ENCODE measurements at regions not wholly inside any gene's neighbourhood (a gene's known extent, or its start where the extent isn't known, plus 50 kb on each side); places are given as distances from the start of the nearest gene placed in this dataset.

DNA sequence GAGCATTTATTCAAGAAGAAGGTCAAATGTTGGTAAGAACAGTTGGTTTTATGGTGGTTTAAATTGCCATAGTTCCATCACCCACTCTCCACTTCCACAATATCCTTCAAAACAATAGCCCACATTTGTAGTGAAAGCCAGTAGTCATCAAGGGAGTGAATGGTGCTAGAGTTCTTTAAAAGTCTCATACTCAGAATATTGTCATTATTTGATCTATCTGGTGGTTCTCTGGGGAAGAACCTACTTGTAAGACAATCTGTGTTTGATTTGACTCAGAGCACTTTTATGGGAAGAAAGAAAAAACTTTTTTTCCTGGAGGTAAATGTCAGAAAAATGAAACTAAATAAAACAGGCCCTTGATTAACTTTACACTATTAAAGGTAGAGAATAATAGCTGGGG lies 893.8 kb downstream of the QKI start:
- H3K4me3 ChIP-seq: no peak overlapping the region
- no peak overlapping the region for H3K27ac ChIP-seq
- no peak for ATAC-seq (replicated peaks in 6 of 8)
- in situ Hi-C loops (cut with MboI; ENCODE audit: low pct_unique_long_range_greater_than_20kb in 2 of 9, low sequenced_read_pairs in 9 of 9, unreplicated experiment in 9 of 9): no loop called here
- peaks cover 6 to 11% of the 10 kb centered on the region in 2 donors for H3K4me1 ChIP-seq (replicated peaks in 1 of 2)

DNA sequence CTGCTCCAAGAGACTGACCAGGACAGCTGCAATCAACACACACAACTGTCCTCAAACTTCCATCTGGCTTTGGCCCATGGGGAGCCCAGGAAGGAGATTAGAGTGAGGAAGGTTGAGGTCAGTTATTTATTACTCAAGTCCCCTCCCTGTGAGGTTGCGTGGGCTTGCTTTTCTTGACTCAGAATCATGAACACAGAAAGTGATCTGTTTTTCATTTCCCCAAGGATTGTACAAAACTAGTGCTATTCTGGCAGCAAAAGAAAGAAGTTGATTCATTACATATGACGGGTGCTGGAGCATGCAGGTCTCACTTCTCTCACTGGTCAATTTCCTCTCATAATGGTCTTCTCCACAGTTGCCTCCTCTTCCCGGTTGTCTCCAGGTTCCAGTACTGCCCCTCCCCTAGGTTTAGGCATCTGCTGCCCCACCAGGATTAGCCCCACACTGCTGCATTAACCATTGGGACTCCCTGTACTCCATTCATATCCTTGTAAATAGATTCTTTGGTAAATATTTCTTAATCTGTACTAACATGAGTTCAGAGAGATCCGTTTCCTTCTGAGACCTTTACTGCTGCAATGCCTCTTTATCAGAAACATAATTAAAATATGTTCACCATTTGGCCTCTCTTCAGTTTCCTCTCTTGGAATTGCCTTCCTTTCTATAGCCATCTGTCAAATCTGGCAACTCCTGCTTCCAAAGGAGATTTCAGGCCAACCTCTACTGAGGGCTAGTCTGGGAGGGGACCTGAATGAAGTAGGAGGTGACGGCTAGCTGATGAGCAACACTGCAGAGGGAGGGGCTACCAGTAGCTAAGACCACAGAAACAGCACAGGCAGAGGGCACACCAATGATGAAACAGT lies 888.8 kb downstream of the QKI start:
- Histone ChIP-seq H3K4me3 (no peak overlapping the region), H3K27ac (peak overlapping the region in 1 of 2 donors; percentile 27), H3K4me1 (replicated peaks in 1 of 2) (peaks cover 8 to 12% of the 10 kb centered on the region in 2 donors)
- 0 to 64% (median 39%) methylated on average over 1 to 5 of the region's 5 CpGs; no CpG with 5 or more reads in 1 of the 10 experiments for WGBS, 10 experiments
- peak in 6 of 8 experiments; percentile 89 to 98 (median 95) for ATAC-seq (replicated peaks in 6 of 8)
- in situ Hi-C loops (cut with MboI; ENCODE audit: low pct_unique_long_range_greater_than_20kb in 2 of 9, low sequenced_read_pairs in 9 of 9, unreplicated experiment in 9 of 9): no loop called here

DNA sequence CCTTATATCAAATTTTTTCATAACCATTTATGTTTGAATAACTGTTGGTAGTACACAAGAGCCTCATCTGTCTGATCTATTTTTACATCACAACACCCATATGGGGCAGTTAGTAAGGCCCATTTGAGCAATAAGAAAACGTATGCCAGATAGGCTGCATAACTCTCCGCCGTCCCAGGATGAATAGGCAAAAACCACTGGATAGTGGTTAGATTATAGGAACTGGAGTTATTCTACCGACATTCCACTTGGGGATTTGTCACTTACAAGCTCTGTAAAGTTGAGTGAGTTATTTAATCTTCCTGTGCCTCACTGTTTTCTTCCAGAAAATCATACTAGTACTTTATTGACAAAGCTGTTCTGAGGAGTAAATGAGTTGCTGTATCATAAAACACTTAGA lies 881.9 kb downstream of the QKI start:
- Histone ChIP-seq H3K4me3 (no peak overlapping the region), H3K27ac (no peak overlapping the region), H3K4me1 (replicated peaks in 1 of 2) (peaks cover 12 to 26% of the 10 kb centered on the region in 2 donors)
- 40 to 95% (median 80%) methylated on average over 1 to 4 of the region's 4 CpGs; no CpG with 5 or more reads in 2 of the 10 experiments for WGBS, 10 experiments
- ATAC-seq (replicated peaks in 6 of 8): no peak
- in situ Hi-C loops (cut with MboI; ENCODE audit: low pct_unique_long_range_greater_than_20kb in 2 of 9, low sequenced_read_pairs in 9 of 9, unreplicated experiment in 9 of 9): no loop called here

DNA sequence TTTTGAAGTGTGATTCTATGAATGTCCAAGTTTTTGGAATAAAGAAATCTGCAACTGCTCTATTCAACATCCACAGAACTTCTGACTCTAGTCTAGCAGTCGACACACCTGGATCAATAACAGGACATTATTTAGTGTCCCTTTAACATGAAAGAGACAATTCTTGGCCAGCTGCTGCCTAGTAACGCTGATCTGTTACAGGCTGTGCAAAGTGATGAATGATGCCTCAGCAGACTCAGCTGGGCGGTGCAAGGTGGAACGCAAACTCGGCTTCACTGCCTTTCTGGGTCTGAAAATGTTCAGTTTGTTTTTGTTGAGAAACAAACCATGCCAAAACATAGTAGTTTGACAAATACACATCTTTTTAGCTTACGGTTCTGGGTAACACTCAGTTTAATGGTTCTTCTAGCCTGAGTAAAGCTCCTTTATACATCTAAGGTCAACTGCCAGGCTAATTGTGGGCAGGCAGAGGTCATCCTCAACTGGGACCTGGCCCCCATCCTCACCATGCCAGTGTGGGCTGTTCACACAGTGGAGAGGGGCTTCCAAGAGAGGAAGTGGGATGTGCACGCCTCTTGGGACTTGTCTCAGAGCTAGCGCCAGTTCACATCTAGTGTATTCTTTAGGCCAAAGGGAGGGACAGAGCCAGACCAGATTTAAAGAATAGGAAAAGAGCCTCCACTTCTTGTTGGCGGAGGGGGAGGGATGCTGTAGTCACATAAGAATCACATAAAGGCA lies 879.7 kb downstream of the QKI start:
- ATAC-seq (replicated peaks in 6 of 8): peak in 5 of 8 experiments; percentile 82 to 97 (median 94)

DNA sequence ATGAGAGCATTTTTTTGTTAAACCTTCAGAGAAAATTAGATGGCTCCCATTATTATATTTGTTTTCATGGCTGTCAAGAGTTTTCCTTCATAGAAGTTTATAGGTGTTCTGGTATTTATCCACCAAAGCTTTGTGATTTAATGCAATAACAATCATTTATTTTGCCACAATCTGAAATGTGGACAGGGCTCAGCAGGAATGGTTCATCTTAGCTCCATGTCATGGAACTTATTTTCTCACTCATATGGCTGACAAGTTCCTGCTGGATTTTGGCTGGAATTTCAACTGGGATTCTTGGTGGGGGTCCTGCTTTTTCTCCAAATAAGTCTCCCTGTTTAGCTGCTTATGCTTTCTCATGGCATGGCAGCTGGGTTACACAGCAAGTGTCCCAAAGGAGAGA lies 876.7 kb downstream of the QKI start:
- peaks cover 12 to 29% of the 10 kb centered on the region in 2 donors for H3K4me1 ChIP-seq (replicated peaks in 1 of 2)
- ATAC-seq (replicated peaks in 6 of 8): no peak
- in situ Hi-C loops (cut with MboI; ENCODE audit: low pct_unique_long_range_greater_than_20kb in 2 of 9, low sequenced_read_pairs in 9 of 9, unreplicated experiment in 9 of 9): no loop called here
- no peak overlapping the region for H3K27ac ChIP-seq
- H3K4me3 ChIP-seq: no peak overlapping the region

More for the DNA sequence above, 879.7 kb downstream of the QKI start:
- Histone ChIP-seq H3K4me3 (no peak overlapping the region), H3K27ac (peak overlapping the region in 1 of 2 donors; percentile 21), H3K4me1 (replicated peaks in 1 of 2) (peaks cover 12 to 26% of the 10 kb centered on the region in 2 donors)
- 0 to 53% (median 30%) methylated on average over 1 to 9 of the region's 9 CpGs; no CpG with 5 or more reads in 1 of the 10 experiments for WGBS, 10 experiments
- in situ Hi-C loops (cut with MboI; ENCODE audit: low pct_unique_long_range_greater_than_20kb in 2 of 9, low sequenced_read_pairs in 9 of 9, unreplicated experiment in 9 of 9): no loop called here

DNA sequence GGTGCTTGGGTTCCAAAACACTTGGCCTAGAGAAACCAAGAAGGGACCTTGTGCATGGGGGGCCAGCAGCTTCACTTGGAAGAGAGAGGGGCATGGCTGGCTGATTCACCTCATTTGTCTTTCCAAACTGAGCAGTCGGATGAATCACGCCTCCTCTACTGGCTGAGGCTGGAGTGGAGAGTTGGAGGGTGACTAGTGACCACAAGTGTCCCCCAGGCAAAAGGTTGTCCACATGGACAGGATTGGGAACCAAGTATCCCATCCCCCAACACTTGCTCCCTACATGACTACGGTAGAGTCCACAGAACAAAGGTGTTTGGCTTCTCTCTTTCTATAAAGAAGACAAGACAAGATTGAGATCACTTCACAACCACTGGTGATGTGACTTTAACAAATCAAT lies 875.6 kb downstream of the QKI start:
- in situ Hi-C loops (cut with MboI; ENCODE audit: low pct_unique_long_range_greater_than_20kb in 2 of 9, low sequenced_read_pairs in 9 of 9, unreplicated experiment in 9 of 9): no loop called here
- 0 to 100% (median 83%) methylated on average over 1 to 3 of the region's 3 CpGs; no CpG with 5 or more reads in 2 of the 10 experiments for WGBS, 10 experiments
- ATAC-seq (replicated peaks in 6 of 8): no peak

DNA sequence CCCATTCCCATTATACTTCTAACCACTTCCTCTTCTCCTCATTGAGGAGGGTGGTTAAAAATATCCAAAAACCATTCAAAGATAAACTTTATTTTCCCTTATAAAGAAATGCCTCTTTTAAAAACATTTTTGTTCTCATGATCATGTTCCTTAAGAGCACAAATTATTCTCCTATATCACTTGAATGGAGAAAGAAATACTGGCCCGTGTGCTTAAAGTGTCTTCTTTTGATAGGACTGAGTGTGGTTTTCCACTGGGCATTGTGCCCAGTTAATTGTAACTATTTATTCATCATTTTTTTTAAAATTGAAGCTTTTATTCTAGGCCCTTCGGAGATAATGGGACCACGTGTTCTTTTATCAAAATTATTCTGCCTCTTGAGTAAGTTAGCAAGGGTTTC lies 871.5 kb downstream of the QKI start:
- H3K27ac ChIP-seq: no peak overlapping the region
- in situ Hi-C loops (cut with MboI; ENCODE audit: low pct_unique_long_range_greater_than_20kb in 2 of 9, low sequenced_read_pairs in 9 of 9, unreplicated experiment in 9 of 9): no loop called here
- no peak for ATAC-seq (replicated peaks in 6 of 8)
- peaks cover 0 to 6% of the 10 kb centered on the region in 2 donors for H3K4me1 ChIP-seq (replicated peaks in 1 of 2)
- no peak overlapping the region for H3K4me3 ChIP-seq
- WGBS, 10 experiments: 0 to 98% (median 68%) methylated on average over 1 to 3 of the region's 3 CpGs; no CpG with 5 or more reads in 1 of the 10 experiments

More for the DNA sequence above, 875.6 kb downstream of the QKI start:
- Histone ChIP-seq H3K27ac (no peak overlapping the region), H3K4me1 (replicated peaks in 1 of 2) (peaks cover 10 to 19% of the 10 kb centered on the region in 2 donors), H3K4me3 (no peak overlapping the region)

DNA sequence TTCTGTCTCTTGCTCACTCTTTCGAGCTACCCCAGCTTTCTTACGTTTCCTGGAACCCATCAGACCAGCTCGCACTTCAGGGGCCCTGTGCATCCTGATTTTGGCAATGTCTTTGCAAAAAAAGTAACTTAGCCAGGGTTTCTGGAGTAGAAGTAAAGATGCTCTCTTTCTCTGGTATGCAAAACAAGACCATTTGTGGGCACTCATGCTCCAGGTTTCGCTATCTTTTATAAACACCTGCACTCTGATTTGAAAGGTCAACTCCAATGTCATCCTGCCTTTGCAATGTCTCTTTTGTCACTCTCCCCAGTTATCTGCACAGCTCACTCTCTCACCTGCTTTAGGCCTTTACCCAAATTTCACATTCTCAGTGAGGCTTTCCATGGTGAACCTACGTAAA lies 869.1 kb downstream of the QKI start:
- in situ Hi-C loops (cut with MboI; ENCODE audit: low pct_unique_long_range_greater_than_20kb in 2 of 9, low sequenced_read_pairs in 9 of 9, unreplicated experiment in 9 of 9): no loop called here
- WGBS, 10 experiments: 0 to 100% (median 89%) methylated on average over 1 to 5 of the region's 5 CpGs
- no peak for ATAC-seq (replicated peaks in 6 of 8)
- Histone ChIP-seq H3K4me1 (replicated peaks in 1 of 2) (peaks cover 0 to 6% of the 10 kb centered on the region in 2 donors), H3K27ac (no peak overlapping the region), H3K4me3 (no peak overlapping the region)

DNA sequence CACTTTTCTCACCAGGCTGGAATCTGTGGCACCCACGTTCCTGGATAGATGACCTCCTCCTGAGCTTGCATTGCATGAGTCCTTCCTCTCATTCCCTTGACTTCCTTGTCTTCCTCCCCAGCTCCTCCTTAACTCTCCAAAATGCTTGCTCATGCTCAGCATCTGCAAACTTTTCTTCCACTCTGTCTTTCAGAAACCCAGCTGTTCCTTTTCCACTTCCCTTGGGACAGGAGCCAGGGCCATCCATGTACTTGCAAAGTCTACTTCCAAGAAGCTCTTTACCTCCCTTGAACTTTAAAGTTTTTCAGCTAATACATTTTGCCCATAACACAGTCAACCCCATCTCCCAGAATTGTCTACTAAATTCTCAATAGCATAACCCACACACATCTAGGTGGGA lies 861.7 kb downstream of the QKI start:
- in situ Hi-C loops (cut with MboI; ENCODE audit: low pct_unique_long_range_greater_than_20kb in 2 of 9, low sequenced_read_pairs in 9 of 9, unreplicated experiment in 9 of 9): no loop called here
- no peak overlapping the region for H3K4me3 ChIP-seq
- H3K27ac ChIP-seq: no peak overlapping the region
- ATAC-seq (replicated peaks in 6 of 8): no peak
- H3K4me1 ChIP-seq (replicated peaks in 1 of 2): no peaks in the 10 kb centered on the region
- 0 to 80% (median 44%) methylated on average over 1 of the region's 1 CpG; no CpG with 5 or more reads in 6 of the 10 experiments for WGBS, 10 experiments

DNA sequence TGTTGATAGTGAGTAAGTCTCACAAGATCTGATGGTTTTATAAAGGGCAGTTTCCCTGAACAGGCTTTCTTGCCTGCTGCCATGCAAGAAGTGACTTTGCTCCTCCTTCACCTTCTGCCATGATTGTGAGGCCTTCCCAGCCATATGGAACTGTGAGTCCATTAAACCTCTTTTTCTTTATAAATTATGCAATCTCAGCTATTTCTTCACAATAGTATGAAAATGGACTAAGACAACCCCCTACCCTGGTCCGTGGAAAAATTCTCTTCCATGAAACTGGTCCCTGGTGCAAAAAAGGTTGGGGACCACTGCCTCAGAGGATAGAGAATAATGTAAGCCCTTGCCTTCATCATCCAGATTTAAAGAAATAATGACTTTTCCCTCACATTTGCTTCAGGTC lies 861.3 kb downstream of the QKI start:
- WGBS, 10 experiments: 0 to 100% (median 86%) methylated on average over 1 of the region's 1 CpG; no CpG with 5 or more reads in 5 of the 10 experiments
- Histone ChIP-seq H3K4me3 (no peak overlapping the region), H3K4me1 (replicated peaks in 1 of 2) (no peaks in the 10 kb centered on the region), H3K27ac (no peak overlapping the region)
- in situ Hi-C loops (cut with MboI; ENCODE audit: low pct_unique_long_range_greater_than_20kb in 2 of 9, low sequenced_read_pairs in 9 of 9, unreplicated experiment in 9 of 9): no loop called here
- ATAC-seq (replicated peaks in 6 of 8): no peak

DNA sequence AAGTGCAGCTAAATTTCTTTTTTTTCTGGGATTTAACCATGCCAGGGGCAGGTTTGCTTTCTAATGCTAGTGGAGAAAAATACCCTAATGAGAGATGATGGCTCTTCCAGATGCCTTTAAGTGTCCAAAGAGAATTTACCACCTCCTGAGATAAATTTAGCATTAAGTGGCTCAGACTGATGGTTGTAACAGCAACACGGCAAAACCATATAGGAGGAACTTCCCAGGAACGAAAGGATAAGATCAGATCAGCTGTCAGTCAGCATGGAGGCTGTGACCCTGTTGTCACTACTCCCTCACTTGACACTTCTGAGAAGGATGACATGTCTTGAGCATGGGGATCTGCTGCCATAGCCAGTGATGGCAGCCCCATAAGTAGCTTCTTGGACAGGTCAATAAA lies 860.0 kb downstream of the QKI start:
- Histone ChIP-seq H3K27ac (no peak overlapping the region), H3K4me3 (no peak overlapping the region), H3K4me1 (replicated peaks in 1 of 2) (no peaks in the 10 kb centered on the region)
- WGBS, 10 experiments: 30 to 100% (median 66%) methylated on average over 1 to 2 of the region's 2 CpGs; no CpG with 5 or more reads in 2 of the 10 experiments
- in situ Hi-C loops (cut with MboI; ENCODE audit: low pct_unique_long_range_greater_than_20kb in 2 of 9, low sequenced_read_pairs in 9 of 9, unreplicated experiment in 9 of 9): no loop called here
- no peak for ATAC-seq (replicated peaks in 6 of 8)

DNA sequence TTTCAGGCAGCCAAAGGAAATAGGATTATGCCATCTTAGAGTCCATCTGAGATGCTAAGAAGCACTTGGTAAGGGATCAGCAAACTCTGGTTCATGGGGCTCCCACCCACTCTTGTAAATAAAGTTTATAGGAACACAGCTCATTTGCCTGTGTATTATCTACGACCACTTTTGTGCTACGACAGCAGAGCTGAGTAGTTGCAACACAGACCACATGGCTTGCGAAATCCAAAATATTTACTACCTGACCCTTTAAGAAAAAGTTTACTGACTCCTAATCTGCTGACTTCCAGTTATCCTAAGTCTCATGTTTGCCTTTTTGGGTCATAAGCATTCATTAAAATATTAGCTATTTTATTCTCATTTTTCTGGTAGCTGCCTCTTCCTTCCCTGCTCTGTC lies 859.0 kb downstream of the QKI start:
- H3K4me1 ChIP-seq (replicated peaks in 1 of 2): no peaks in the 10 kb centered on the region
- WGBS, 10 experiments: 29 to 100% (median 91%) methylated on average over 1 to 3 of the region's 3 CpGs; no CpG with 5 or more reads in 2 of the 10 experiments
- H3K27ac ChIP-seq: no peak overlapping the region
- ATAC-seq (replicated peaks in 6 of 8): no peak
- no peak overlapping the region for H3K4me3 ChIP-seq
- in situ Hi-C loops (cut with MboI; ENCODE audit: low pct_unique_long_range_greater_than_20kb in 2 of 9, low sequenced_read_pairs in 9 of 9, unreplicated experiment in 9 of 9): no loop called here

DNA sequence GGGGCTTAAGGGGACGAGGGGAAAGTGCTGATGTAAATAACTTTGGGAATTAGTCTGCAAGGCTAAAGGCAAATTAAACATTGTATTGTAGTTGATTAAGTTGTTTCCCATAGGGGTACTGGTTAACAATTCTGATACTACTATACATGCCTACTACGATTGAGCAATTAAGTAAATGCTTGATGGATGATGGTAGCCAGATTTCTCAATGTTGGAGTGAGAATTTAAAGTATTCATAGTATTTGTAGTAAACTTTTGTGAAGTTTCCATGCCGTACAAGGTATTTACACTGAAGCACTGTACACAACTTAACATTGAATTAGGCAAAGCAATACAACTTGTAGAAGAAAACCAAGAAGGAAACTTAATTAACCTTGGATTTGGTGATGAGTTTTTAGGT lies 852.3 kb downstream of the QKI start:
- no peak overlapping the region for H3K27ac ChIP-seq
- in situ Hi-C loops (cut with MboI; ENCODE audit: low pct_unique_long_range_greater_than_20kb in 2 of 9, low sequenced_read_pairs in 9 of 9, unreplicated experiment in 9 of 9): no loop called here
- ATAC-seq (replicated peaks in 6 of 8): no peak
- WGBS, 10 experiments: 14 to 100% (median 75%) methylated on average over 1 to 3 of the region's 3 CpGs
- no peak overlapping the region for H3K4me3 ChIP-seq
- no peaks in the 10 kb centered on the region for H3K4me1 ChIP-seq (replicated peaks in 1 of 2)
